IMR-90 (cell line): ENCODE measurements at regions not wholly inside any gene's neighbourhood (a gene's known extent, or its start where the extent isn't known, plus 50 kb on each side); places are given as distances from the start of the nearest gene placed in this dataset.

Experiments
- ATAC-seq: fragments of 200-7000 bp; cut with Tn5 transposase; 2 replicates; pipeline ENCODE4 v1.9.1; 2020; ENCODE audit warnings: low read depth, mild to moderate bottlenecking, moderate library complexity
- BruUV-seq: library from RNA; stranded (reverse); fragments of 400-500 nt; replicated peaks from 2 replicates; lab custom pipeline; 2021; lab: Mats Ljungman, UMichigan
- CTCF ChIA-PET: fragments of 300-600 bp; formaldehyde crosslinking; extraction: SDS; loops from one replicate; lab custom pipeline; 2021; ENCODE audit warnings: antibody characterized with exemption; lab: Yijun Ruan, JAX
- POLR2A ChIA-PET: fragments of 300-600 bp; sonication (Branson Sonifier 250); formaldehyde crosslinking; loops from one replicate; lab custom pipeline; 2022; ENCODE audit warnings: antibody characterized with exemption; ENCODE audit not compliant: unreplicated experiment; lab: Charles Lee
- DNase-seq: peaks from one replicate; pipeline ENCODE4 v3.0.0; 2013
- H2AFZ ChIP-seq: replicated peaks from 2 replicates; pipeline ENCODE3; 2013; ENCODE audit warnings: low read length, mild to moderate bottlenecking; ENCODE audit not compliant: poor library complexity
- H2AK5ac ChIP-seq: 2 replicates; pipeline ENCODE4 v1.6.1; 2013; ENCODE audit warnings: low read depth, low read length, inconsistent platforms
- H2AK9ac ChIP-seq: replicated peaks from 2 replicates; pipeline ENCODE3; 2013; ENCODE audit warnings: mild to moderate bottlenecking, low read depth, low read length, moderate library complexity; ENCODE audit not compliant: poor library complexity
- H2BK120ac ChIP-seq: 2 replicates; pipeline ENCODE4 v1.6.1; 2013; ENCODE audit warnings: low read depth, low read length, inconsistent platforms
- H2BK15ac ChIP-seq: 3 replicates; pipeline ENCODE4 v1.6.1; 2013; ENCODE audit warnings: low read depth, low read length, inconsistent platforms
- H2BK20ac ChIP-seq: 2 replicates; pipeline ENCODE4 v1.6.1; 2013; ENCODE audit warnings: low read depth, mild to moderate bottlenecking, inconsistent platforms, low read length, moderate library complexity
- H2BK5ac ChIP-seq: 2 replicates; pipeline ENCODE4 v1.6.1; 2013; ENCODE audit warnings: mild to moderate bottlenecking, low read depth, low read length, inconsistent platforms; ENCODE audit not compliant: poor library complexity, severe bottlenecking
- H3K14ac ChIP-seq: replicated peaks from 2 replicates; pipeline ENCODE4 v1.6.1; 2013; ENCODE audit warnings: low read depth, low read length, inconsistent platforms
- H3K18ac ChIP-seq: 2 replicates; pipeline ENCODE4 v1.6.1; 2013; ENCODE audit warnings: low read depth, low read length, control low read depth
- H3K23ac ChIP-seq: 2 replicates; pipeline ENCODE4 v1.6.1; 2013; ENCODE audit warnings: low read depth, low read length, inconsistent platforms
- H3K27ac ChIP-seq: 2 replicates; pipeline ENCODE4 v1.5.1; 2013; ENCODE audit warnings: mild to moderate bottlenecking, control low read depth, low read length; ENCODE audit not compliant: insufficient read depth
- H3K27me3 ChIP-seq: 2 replicates; pipeline ENCODE4 v1.6.1; 2013; ENCODE audit warnings: low read length; ENCODE audit not compliant: control insufficient read depth, insufficient read depth
- H3K36me3 ChIP-seq: 2 replicates; pipeline ENCODE4 v1.6.1; 2013; ENCODE audit warnings: low read length, mixed read lengths; ENCODE audit not compliant: control insufficient read depth, insufficient read depth
- H3K4ac ChIP-seq: 2 replicates; pipeline ENCODE4 v1.6.1; 2013; ENCODE audit warnings: low read depth, low read length, inconsistent platforms
- H3K4me1 ChIP-seq: 2 replicates; pipeline ENCODE4 v1.6.1; 2013; ENCODE audit warnings: low read length, mixed read lengths; ENCODE audit not compliant: control insufficient read depth, insufficient read depth
- H3K4me2 ChIP-seq: 2 replicates; pipeline ENCODE4 v1.6.1; 2013; ENCODE audit warnings: low read depth, mild to moderate bottlenecking, control low read depth, low read length, moderate library complexity
- H3K4me3 ChIP-seq: 2 replicates; pipeline ENCODE4 v1.5.1; 2013; ENCODE audit warnings: low read depth, mild to moderate bottlenecking, control low read depth, low read length, moderate library complexity; ENCODE audit not compliant: insufficient read depth
- H3K56ac ChIP-seq: 2 replicates; pipeline ENCODE4 v1.6.1; 2013; ENCODE audit warnings: low read length, inconsistent platforms; ENCODE audit not compliant: insufficient read depth; ENCODE audit errors: extremely low read depth
- H3K79me1 ChIP-seq, 2 experiments: 2 replicates each; pipeline ENCODE4 v1.6.1; 2013; ENCODE audit warnings: low read length in 2 of 2, inconsistent platforms in 1 of 2, low read depth in 1 of 2
- H3K9ac ChIP-seq: 2 replicates; pipeline ENCODE4 v1.6.1; 2013; ENCODE audit warnings: low read depth, low read length, control low read depth
- H3K9me1 ChIP-seq: 2 replicates; pipeline ENCODE4 v1.6.1; 2013; ENCODE audit warnings: low read length, inconsistent platforms; ENCODE audit not compliant: insufficient read depth
- H3K9me3 ChIP-seq: 2 replicates; pipeline ENCODE4 v1.6.1; 2013; ENCODE audit warnings: low read length; ENCODE audit not compliant: control insufficient read depth, insufficient read depth
- H4K20me1 ChIP-seq: 2 replicates; pipeline ENCODE4 v1.6.1; 2013; ENCODE audit warnings: low read length, inconsistent platforms; ENCODE audit not compliant: insufficient read depth
- H4K5ac ChIP-seq: 2 replicates; pipeline ENCODE4 v1.6.1; 2013; ENCODE audit warnings: mild to moderate bottlenecking, low read depth, low read length, control low read depth
- H4K8ac ChIP-seq, 2 experiments: 2 replicates each; pipeline ENCODE4 v1.6.1; 2013; ENCODE audit warnings: low read depth in 2 of 2, low read length in 2 of 2, control low read depth in 1 of 2, inconsistent platforms in 1 of 2
- H4K91ac ChIP-seq: 2 replicates; pipeline ENCODE4 v1.6.1; 2013; ENCODE audit warnings: low read depth, low read length, inconsistent platforms; ENCODE audit not compliant: insufficient read depth
- FOS ChIP-seq: fragments of 150-350 bp; IDR thresholded peaks from 2 replicates; pipeline ENCODE4 v1.6.1; 2016; ENCODE audit warnings: low read depth, low read length
- MAZ ChIP-seq: IDR thresholded peaks from 2 replicates; pipeline ENCODE4 v1.6.1; 2012; ENCODE audit warnings: low read depth, mild to moderate bottlenecking, low read length, improper control_type of control experiment, moderate library complexity, borderline replicate concordance
- RFX5 ChIP-seq: IDR thresholded peaks from 2 replicates; pipeline ENCODE4 v1.8.0; 2012; ENCODE audit warnings: low read depth, mild to moderate bottlenecking, low read length, moderate library complexity
- SMC3 ChIP-seq: fragments of 150-350 bp; IDR thresholded peaks from 2 replicates; pipeline ENCODE4 v1.6.1; 2016; ENCODE audit warnings: low read depth, mild to moderate bottlenecking, antibody characterized with exemption, low read length, moderate library complexity
- WGBS, 2 experiments: methylation state at CpG; one replicate each; pipeline versions ENCODE4 v1.1.5 to v1.1.7; 2013; ENCODE audit warnings: missing lambda C conversion rate in 2 of 2; ENCODE audit not compliant: insufficient read length in 1 of 2; ENCODE audit errors: extremely low coverage in 2 of 2; 5-methylcytosine and 5-hydroxymethylcytosine counted together
- dilution Hi-C: fragments of 300-500 bp; cut with HindIII; formaldehyde crosslinking; loops from one replicate; pipeline ENCODE4 v1.14.3; 2018; ENCODE audit warnings: low sequenced_read_pairs; ENCODE audit not compliant: unreplicated experiment
- in situ Hi-C: fragments of 300-500 bp; cut with MboI; formaldehyde crosslinking; loops from 3 replicates; pipeline ENCODE4 v1.14.3; 2019; ENCODE audit warnings: low sequenced_read_pairs, inconsistent platforms, mixed read lengths
- intact Hi-C: fragments of 100-400 bp; cut with micrococcal nuclease; formaldehyde crosslinking; loops from 2 replicates; pipeline ENCODE4 v1.10.0; 2022

GRCh38 chr2:175861958-175862357 lies 140.1 kb downstream of the LNPK start:
- Histone ChIP-seq H2AK9ac (no peak overlapping the region), H4K20me1 (no peaks in the 10 kb centered on the region), H2AFZ (no peak overlapping the region), H3K4me3 (no peak overlapping the region), H3K4me2 (no peak overlapping the region), H3K27ac (no peak overlapping the region), H3K9me1 (no peaks in the 10 kb centered on the region), H3K18ac (no peak overlapping the region), H3K9ac (no peak overlapping the region), H2AK5ac (no peak overlapping the region), H3K79me1 (no peaks in the 10 kb centered on the region), H3K4me1 (no peaks in the 10 kb centered on the region), H4K91ac (no peak overlapping the region), H3K14ac (no peak overlapping the region), H2BK15ac (no peak overlapping the region), H2BK20ac (no peak overlapping the region), H3K4ac (no peak overlapping the region), H3K9me3 (no peaks in the 10 kb centered on the region), H2BK120ac (no peak overlapping the region), H3K56ac (no peak overlapping the region), H4K5ac (no peak overlapping the region), H2BK5ac (no peak overlapping the region), H3K27me3 (peaks cover 10% of the 10 kb centered on the region), H4K8ac (no peak overlapping the region), H3K36me3 (no peaks in the 10 kb centered on the region), H3K23ac (no peak overlapping the region)
- DNase-seq (no peak), ATAC-seq (no peak)
- ChIA-PET POLR2A (no interaction called here), CTCF (interaction anchor here (0.8 kb wide), 1 partner anchor 13 kb away, joined by 3 read pairs; no protein-coding TSS in a partner anchor)
- 40% methylated on average over 1 of the region's 2 CpGs; no CpG with 5 or more reads in 1 of the 2 experiments for WGBS, 2 experiments
- TF ChIP-seq RFX5 = no peak
- TF ChIP-seq FOS = no peak
- no peak for TF ChIP-seq SMC3
- TF ChIP-seq MAZ = no peak
- in situ Hi-C loops = no loop called here
- intact Hi-C loops = no loop called here
- BruUV-seq = no TSS peak
- dilution Hi-C loops = no loop called here
